Endodermal cell (in vitro differentiated cells): ENCODE measurements at regions not wholly inside any gene's neighbourhood (a gene's known extent, or its start where the extent isn't known, plus 50 kb on each side); places are given as distances from the start of the nearest gene placed in this dataset.

Experiments
- DNase-seq: peaks from one replicate; pipeline ENCODE4 v3.0.0-alpha.2; 2017
- H3K27ac ChIP-seq: 2 replicates; pipeline ENCODE4 v1.5.1; 2013; ENCODE audit warnings: mild to moderate bottlenecking, low read depth, low read length, moderate library complexity
- H3K27me3 ChIP-seq: 2 replicates; pipeline ENCODE4 v1.6.1; 2013; ENCODE audit warnings: mild to moderate bottlenecking, low read length, moderate library complexity; ENCODE audit not compliant: insufficient read depth, control insufficient read depth, poor library complexity, severe bottlenecking
- H3K36me3 ChIP-seq: 2 replicates; pipeline ENCODE4 v1.7.0; 2013; ENCODE audit warnings: mild to moderate bottlenecking, low read length, moderate library complexity; ENCODE audit not compliant: control insufficient read depth, insufficient read depth
- H3K4me1 ChIP-seq: one replicate; pipeline ENCODE4 v1.7.0; 2013; ENCODE audit warnings: low read length; ENCODE audit not compliant: control insufficient read depth, insufficient read depth
- H3K4me3 ChIP-seq: 2 replicates; pipeline ENCODE4 v1.5.1; 2013; ENCODE audit warnings: mild to moderate bottlenecking, low read length, moderate library complexity
- H3K9ac ChIP-seq: 2 replicates; pipeline ENCODE4 v1.6.1; 2013; ENCODE audit warnings: mild to moderate bottlenecking, low read length, moderate library complexity; ENCODE audit not compliant: poor library complexity, severe bottlenecking; ENCODE audit errors: extremely low read depth
- H3K9me3 ChIP-seq: 2 replicates; pipeline ENCODE4 v1.6.1; 2013; ENCODE audit warnings: mild to moderate bottlenecking, low read length, moderate library complexity; ENCODE audit not compliant: control insufficient read depth
- H3K27ac Mint-ChIP-seq: 2 replicates; pipeline ENCODE4 v1.8.0; 2020; ENCODE audit warnings: mixed read lengths
- H3K27me3 Mint-ChIP-seq: 2 replicates; pipeline ENCODE4 v1.8.0; 2021; ENCODE audit warnings: mild to moderate bottlenecking, mixed read lengths; ENCODE audit not compliant: insufficient read depth
- H3K36me3 Mint-ChIP-seq: 2 replicates; pipeline ENCODE4 v1.8.0; 2020; ENCODE audit warnings: low read depth, mixed read lengths
- H3K4me1 Mint-ChIP-seq: 2 replicates; pipeline ENCODE4 v1.8.0; 2020; ENCODE audit warnings: mixed read lengths
- H3K4me3 Mint-ChIP-seq: 2 replicates; pipeline ENCODE4 v1.8.0; 2020; ENCODE audit warnings: mild to moderate bottlenecking, moderate library complexity, mixed read lengths
- H3K9me3 Mint-ChIP-seq: 2 replicates; pipeline ENCODE4 v1.8.0; 2020; ENCODE audit warnings: mild to moderate bottlenecking, mixed read lengths
- CTCF ChIP-seq: fragments of 200-600 bp; sonication (generic); conservative IDR thresholded peaks from 2 replicates; pipeline ENCODE4 v1.5.0; 2021; ENCODE audit warnings: antibody characterized with exemption, mild to moderate bottlenecking
- WGBS, 2 experiments: methylation state at CpG; one replicate each; pipeline versions ENCODE4 v1.1.5 to v1.1.7; 2013; ENCODE audit warnings: missing lambda C conversion rate in 2 of 2, mixed read lengths in 1 of 2; ENCODE audit not compliant: insufficient coverage in 1 of 2, insufficient read length in 1 of 2; 5-methylcytosine and 5-hydroxymethylcytosine counted together

- Mint-ChIP-seq H3K4me1 (no peaks in the 10 kb centered on the region), H3K27ac (no peak overlapping the region), H3K36me3 (no peaks in the 10 kb centered on the region), H3K9me3 (peaks cover 2% of the 10 kb centered on the region), H3K27me3 (no peaks in the 10 kb centered on the region), H3K4me3 (no peak overlapping the region)
- Histone ChIP-seq H3K36me3 (no peaks in the 10 kb centered on the region), H3K4me1 (no peaks in the 10 kb centered on the region), H3K27ac (no peak overlapping the region), H3K9me3 (no peaks in the 10 kb centered on the region), H3K27me3 (no peaks in the 10 kb centered on the region), H3K9ac (no peak overlapping the region), H3K4me3 (no peak overlapping the region)
- DNase-seq = no peak
- WGBS, 2 experiments = 83 to 88% methylated on average over 5 to 10 of the region's 10 CpGs
- TF ChIP-seq CTCF = no peak
These were observed 323.3 kb upstream of the TMEM132C start for GRCh38 chr12:127943481-127944210.

- Histone ChIP-seq H3K27ac (no peak overlapping the region), H3K9ac (no peak overlapping the region), H3K4me3 (no peak overlapping the region), H3K9me3 (no peaks in the 10 kb centered on the region), H3K4me1 (no peaks in the 10 kb centered on the region), H3K36me3 (no peaks in the 10 kb centered on the region), H3K27me3 (no peaks in the 10 kb centered on the region)
- no peaks in the 10 kb centered on the region for H3K36me3 Mint-ChIP-seq
- H3K4me1 Mint-ChIP-seq = no peaks in the 10 kb centered on the region
- TF ChIP-seq CTCF = no peak
- WGBS, 2 experiments = 95% methylated on average over 8 to 9 of the region's 9 CpGs
- H3K27ac Mint-ChIP-seq = no peak overlapping the region
- no peak for DNase-seq
- H3K27me3 Mint-ChIP-seq = no peaks in the 10 kb centered on the region
- peaks cover 2% of the 10 kb centered on the region for H3K9me3 Mint-ChIP-seq
- no peak overlapping the region for H3K4me3 Mint-ChIP-seq
These were observed 322.6 kb upstream of the TMEM132C start for GRCh38 chr12:127944211-127944899.

DNA sequence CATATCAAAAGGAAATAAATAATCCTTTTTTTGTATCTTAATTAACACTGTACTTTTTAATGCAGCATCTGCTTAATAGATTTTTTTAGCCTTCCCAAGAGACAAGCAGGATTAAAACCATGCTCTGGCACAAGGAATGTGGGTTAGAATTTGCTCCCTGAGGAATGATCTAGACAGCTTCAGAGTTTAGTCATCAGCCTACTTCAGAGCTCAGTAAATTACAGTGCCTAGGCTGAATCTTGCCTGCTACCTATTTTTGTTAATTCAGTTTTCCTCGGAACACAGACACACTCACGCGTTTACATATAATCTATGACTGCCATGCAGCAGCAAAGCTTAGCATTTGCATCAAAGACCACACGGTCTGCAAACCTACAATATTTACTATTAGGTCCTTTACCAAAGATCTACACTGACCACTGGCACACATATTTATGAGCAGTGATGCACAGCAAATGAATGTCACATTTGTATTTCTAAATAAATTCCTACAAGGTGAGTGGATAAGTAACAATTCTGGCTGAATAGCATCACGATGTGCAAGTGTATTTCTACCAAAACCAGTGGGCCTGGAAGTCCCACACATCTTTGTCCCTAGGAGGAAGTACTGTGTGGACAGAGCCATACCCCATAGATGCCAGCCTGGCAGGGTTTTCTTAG is 309.8 kb upstream of the TMEM132C start:
- WGBS, 2 experiments = 91 to 97% methylated on average over 5 of the region's 5 CpGs
- Mint-ChIP-seq H3K27me3 (no peaks in the 10 kb centered on the region), H3K36me3 (no peaks in the 10 kb centered on the region), H3K4me1 (no peaks in the 10 kb centered on the region), H3K27ac (no peak overlapping the region), H3K9me3 (no peaks in the 10 kb centered on the region), H3K4me3 (no peak overlapping the region)
- TF ChIP-seq CTCF = no peak
- H3K36me3 ChIP-seq = no peaks in the 10 kb centered on the region
- no peaks in the 10 kb centered on the region for H3K27me3 ChIP-seq
- no peak overlapping the region for H3K4me3 ChIP-seq
- no peak overlapping the region for H3K9ac ChIP-seq
- no peaks in the 10 kb centered on the region for H3K9me3 ChIP-seq
- no peak overlapping the region for H3K27ac ChIP-seq
- no peaks in the 10 kb centered on the region for H3K4me1 ChIP-seq
- no peak for DNase-seq
